ENCODE measurements at regions not wholly inside any gene's neighbourhood (a gene's known extent, or its start where the extent isn't known, plus 50 kb on each side); places are given as distances from the start of the nearest gene placed in this dataset.

- no peak overlapping the region for H4K8ac ChIP-seq (replicated peaks; ENCODE audit: insufficient read length, low read depth, low read length)
- Mint-ChIP-seq H3K9me3 (peaks cover 11 to 12% of the 10 kb centered on the region in 2 experiments), H3K36me3 (ENCODE audit: insufficient read depth in 1 of 3, low read depth in 3 of 3) (peaks cover 4 to 9% (median 9%) of the 10 kb centered on the region in 3 experiments; a peak in 5 of 7 replicates), H3K27me3 (ENCODE audit: low read depth) (no peaks in the 10 kb centered on the region), H3K4me3 (no peak overlapping the region), H3K27ac (no peak overlapping the region), H3K4me1 (peaks cover 0 to 10% of the 10 kb centered on the region in 2 experiments; a peak in 1 of 4 replicates)
- H3K56ac ChIP-seq (ENCODE audit: insufficient read length, low read depth, low read length), result no peak overlapping the region
- H3K9ac ChIP-seq (ENCODE audit: extremely low read depth, insufficient read length, low read length), result no peak overlapping the region
- no peaks in the 10 kb centered on the region for H3K79me2 ChIP-seq (ENCODE audit: insufficient read depth, low read length)
- no peaks in the 10 kb centered on the region; the same call in 1 of the 2 replicates for H3K4me1 ChIP-seq (ENCODE audit: insufficient read depth, low read length)
- no peaks in the 10 kb centered on the region for H3K23me2 ChIP-seq (ENCODE audit: insufficient read length, low read depth, low read length, poor library complexity, severe bottlenecking)
- no peaks in the 10 kb centered on the region for H4K20me1 ChIP-seq (ENCODE audit: control insufficient read depth, insufficient read depth, insufficient read length)
- no peak overlapping the region for H3K4me2 ChIP-seq (ENCODE audit: insufficient read depth, insufficient read length, low read length)
- no peaks in the 10 kb centered on the region for H3K79me1 ChIP-seq (ENCODE audit: insufficient read depth, low read depth, low read length, poor library complexity, severe bottlenecking)
- DNase-seq, result no peak
- no peak for TF ChIP-seq CTCF (conservative IDR thresholded peaks at IDR 0.05)
- no peak overlapping the region for H3K18ac ChIP-seq (ENCODE audit: insufficient read length, low read depth, low read length)
- no peak overlapping the region for H3K4ac ChIP-seq (ENCODE audit: low read depth, low read length)
- H2BK120ac ChIP-seq (ENCODE audit: low read depth, low read length, poor library complexity, severe bottlenecking), result no peak overlapping the region
- H3K27ac ChIP-seq (ENCODE audit: insufficient read length, low read depth, low read length), result no peak overlapping the region
- no peak overlapping the region for H3T11ph ChIP-seq (ENCODE audit: low read length)
- H2BK12ac ChIP-seq (ENCODE audit: insufficient read length, low read depth, low read length), result no peak overlapping the region
- H2BK20ac ChIP-seq (ENCODE audit: low read depth, low read length, poor library complexity, severe bottlenecking), result no peak overlapping the region
- no peak overlapping the region for H4K91ac ChIP-seq (ENCODE audit: insufficient read length, low read depth, low read length)
- H3K27me3 ChIP-seq (ENCODE audit: insufficient read depth, low read length), result no peaks in the 10 kb centered on the region
- no peak overlapping the region for H3K14ac ChIP-seq (ENCODE audit: insufficient read depth, low read length)
- H3K9me3 ChIP-seq (ENCODE audit: control insufficient read depth, low read depth, low read length), result no peaks in the 10 kb centered on the region
- H2AFZ ChIP-seq (ENCODE audit: low read length), result no peak overlapping the region
- H3K23ac ChIP-seq (ENCODE audit: insufficient read length, low read depth, low read length), result no peak overlapping the region
- no peak overlapping the region for H2BK15ac ChIP-seq (ENCODE audit: low read depth, low read length)
- H2AK5ac ChIP-seq (ENCODE audit: insufficient read length, low read length), result no peak overlapping the region
- no peak overlapping the region for H2BK5ac ChIP-seq (ENCODE audit: insufficient read length, low read length)
- no peak overlapping the region for H4K5ac ChIP-seq (ENCODE audit: insufficient read length, low read depth, low read length)
Measured at GRCh38 chr6:121647905-121648304, 212.5 kb downstream of the GJA1 start.

Measured in H9 (cell line).